ENCODE measurements at regions not wholly inside any gene's neighbourhood (a gene's known extent, or its start where the extent isn't known, plus 50 kb on each side); places are given as distances from the start of the nearest gene placed in this dataset.

- DNase-seq (ENCODE audit: low read depth), result peak; percentile 95
- TF ChIP-seq CTCF (conservative IDR thresholded peaks at IDR 0.05; ENCODE audit: control insufficient read depth, insufficient read depth, low read depth, low read length), result no peak
- H3K4me3 ChIP-seq (ENCODE audit: control insufficient read depth, low read depth, low read length), result no peak overlapping the region
Observed at GRCh38 chr4:53914313-53915016, 149.9 kb downstream of the CHIC2 start.

- TF ChIP-seq CTCF (conservative IDR thresholded peaks at IDR 0.05; ENCODE audit: control insufficient read depth, insufficient read depth, low read depth, low read length), result no peak
- DNase-seq (ENCODE audit: low read depth), result no peak
- H3K4me3 ChIP-seq (ENCODE audit: control insufficient read depth, low read depth, low read length), result no peak overlapping the region
Observed at GRCh38 chr4:53913771-53914170, 150.6 kb downstream of the CHIC2 start.

- H3K4me3 ChIP-seq (ENCODE audit: control insufficient read depth, low read depth, low read length), result no peak overlapping the region
- TF ChIP-seq CTCF (conservative IDR thresholded peaks at IDR 0.05; ENCODE audit: control insufficient read depth, insufficient read depth, low read depth, low read length), result no peak
- DNase-seq (ENCODE audit: low read depth), result peak; percentile 26
Observed at GRCh38 chr4:53912766-53913497, 151.5 kb downstream of the CHIC2 start.

- peak; percentile 91 for TF ChIP-seq CTCF (conservative IDR thresholded peaks at IDR 0.05; ENCODE audit: control insufficient read depth, insufficient read depth, low read depth, low read length)
- peak overlapping the region; percentile 27 for H3K4me3 ChIP-seq (ENCODE audit: control insufficient read depth, low read depth, low read length)
- DNase-seq (ENCODE audit: low read depth), result peak; percentile 92
Observed at GRCh38 chr4:53908661-53909078, 155.7 kb downstream of the CHIC2 start.

GRCh38 chr4:53907772-53908171 lies 156.6 kb downstream of the CHIC2 start:
- H3K4me3 ChIP-seq (ENCODE audit: control insufficient read depth, low read depth, low read length), result no peak overlapping the region
- no peak for DNase-seq (ENCODE audit: low read depth)
- no peak for TF ChIP-seq CTCF (conservative IDR thresholded peaks at IDR 0.05; ENCODE audit: control insufficient read depth, insufficient read depth, low read depth, low read length)

- no peak overlapping the region for H3K4me3 ChIP-seq (ENCODE audit: control insufficient read depth, low read depth, low read length)
- no peak for DNase-seq (ENCODE audit: low read depth)
- TF ChIP-seq CTCF (conservative IDR thresholded peaks at IDR 0.05; ENCODE audit: control insufficient read depth, insufficient read depth, low read depth, low read length), result no peak
Observed at GRCh38 chr4:53906606-53907190, 157.7 kb downstream of the CHIC2 start.
